ENCODE measurements at regions not wholly inside any gene's neighbourhood (a gene's known extent, or its start where the extent isn't known, plus 50 kb on each side); places are given as distances from the start of the nearest gene placed in this dataset.
"Not testable (repeated sequence)": the region's sequence is repeated elsewhere in the genome, so short reads cannot be mapped to it uniquely, and the experiment has no call there.

DNA sequence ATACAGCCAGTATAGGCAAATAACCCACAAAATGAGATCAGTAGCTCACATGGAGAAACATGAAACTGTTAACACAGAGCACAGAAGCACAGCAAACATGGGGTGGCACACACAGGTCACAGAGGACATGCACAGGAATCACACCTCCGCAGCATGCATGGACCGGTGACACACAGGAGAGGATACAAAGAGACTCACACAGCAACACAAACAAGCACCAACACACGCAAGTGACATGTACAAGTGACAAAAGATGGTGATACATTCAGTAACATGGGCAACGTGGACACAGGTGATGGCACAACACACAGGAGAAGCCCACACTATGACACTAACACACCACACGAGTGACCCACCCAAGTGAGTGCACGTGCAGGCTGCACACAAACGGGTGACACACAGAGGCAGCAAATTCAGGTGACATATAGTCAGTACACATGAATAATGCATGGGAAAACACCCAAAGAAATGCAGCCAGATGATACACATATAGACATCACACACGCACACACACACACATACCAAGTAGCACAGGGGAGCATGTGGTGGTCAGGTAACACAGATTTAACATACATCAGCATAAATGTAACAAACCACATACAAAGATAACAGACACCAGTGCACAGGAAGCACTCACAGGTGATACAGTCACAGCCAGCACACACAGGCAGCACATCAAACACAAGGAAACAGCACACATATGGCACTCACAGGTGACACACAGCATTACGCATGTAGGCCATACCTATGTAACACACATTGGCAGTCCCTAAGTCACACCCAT, 216.0 kb upstream of the SFSWAP start:
- no peak for DNase-seq

DNA sequence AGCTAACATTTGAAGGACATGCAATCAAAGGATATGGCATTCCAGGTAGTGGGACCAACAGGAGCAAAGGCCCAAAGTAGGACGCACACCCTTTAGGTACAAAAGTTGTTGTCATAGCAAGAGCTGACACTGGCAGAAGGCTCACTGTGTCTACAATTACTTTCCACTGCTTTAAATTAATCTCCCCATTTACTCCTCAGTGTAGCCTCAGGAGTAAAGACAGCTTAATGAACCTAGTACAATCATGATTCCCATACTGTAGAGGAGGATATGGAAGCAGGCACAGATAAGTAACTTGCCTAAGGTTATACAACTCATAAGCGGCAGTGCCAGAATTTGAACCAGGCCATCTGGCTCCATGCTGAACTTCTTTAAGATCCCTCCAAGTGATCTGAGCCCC, 212.9 kb upstream of the SFSWAP start:
- DNase-seq: no peak

DNA sequence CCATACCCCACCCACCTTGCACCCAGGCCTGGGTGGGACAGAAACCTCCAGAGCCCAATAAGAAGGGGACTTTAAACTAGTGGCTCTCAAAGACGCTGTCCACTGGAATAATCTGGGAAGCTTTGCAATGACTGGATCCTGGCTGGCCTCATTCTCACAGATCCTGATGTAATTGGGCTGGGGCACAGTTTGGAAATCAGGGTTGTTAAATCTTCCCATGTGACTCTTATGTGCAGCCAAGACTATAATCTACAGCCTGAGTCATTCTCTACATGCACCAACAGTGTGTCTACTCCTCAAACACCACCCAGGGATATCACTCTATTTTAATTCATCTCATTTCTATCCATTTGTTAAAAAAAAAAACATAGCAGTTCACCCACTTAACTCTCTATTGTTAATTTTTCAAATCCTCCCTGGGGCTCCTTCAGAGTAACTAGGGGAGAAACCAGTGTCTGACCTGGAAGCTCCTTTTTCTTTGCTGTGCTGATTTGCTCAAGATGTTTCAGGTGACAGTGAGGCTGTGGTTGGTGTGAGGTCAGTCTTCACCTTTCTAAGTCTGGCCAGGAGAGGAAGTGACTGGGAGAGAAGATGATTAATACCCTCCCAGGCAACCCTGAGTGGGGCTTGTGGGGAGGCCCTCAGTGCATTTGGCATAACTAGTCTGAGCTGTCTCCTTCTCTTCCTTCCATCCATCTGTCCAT, 211.6 kb upstream of the SFSWAP start:
- no peak for DNase-seq

DNA sequence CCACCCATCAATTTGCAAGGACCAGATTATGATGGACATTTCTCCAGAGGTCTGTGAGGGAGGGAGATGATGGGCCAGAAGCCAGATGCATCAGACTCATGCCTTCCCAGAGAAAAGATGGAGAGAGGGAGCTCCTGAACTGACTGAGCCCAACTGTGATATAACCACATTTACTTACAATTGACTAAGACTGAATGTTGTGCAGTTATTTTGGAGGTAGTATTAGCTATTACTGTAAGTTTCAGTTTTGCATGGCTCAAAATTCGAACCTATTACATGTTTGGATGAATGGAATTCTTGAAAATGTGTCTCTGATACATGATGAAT, 211.1 kb upstream of the SFSWAP start:
- DNase-seq: no peak

DNA sequence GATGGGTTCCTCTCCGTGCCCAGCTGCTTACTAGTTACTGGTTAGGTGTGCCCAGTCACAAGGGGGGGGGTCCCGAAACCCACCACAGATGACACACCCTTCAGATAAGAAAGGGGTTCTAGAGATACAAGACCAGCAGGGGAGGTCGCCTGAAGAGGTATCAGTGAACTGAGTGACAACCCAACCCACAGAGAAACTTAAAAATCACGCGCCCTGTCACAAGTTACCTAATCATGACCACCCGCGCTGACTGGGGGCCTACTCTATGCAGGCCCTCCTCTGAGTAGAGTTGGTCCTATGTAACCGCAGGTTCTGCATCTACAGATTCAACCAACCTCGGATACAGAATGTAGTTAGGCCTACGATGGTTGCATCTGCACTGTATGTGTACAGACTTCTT, 210.3 kb upstream of the SFSWAP start:
- DNase-seq: no peak

DNA sequence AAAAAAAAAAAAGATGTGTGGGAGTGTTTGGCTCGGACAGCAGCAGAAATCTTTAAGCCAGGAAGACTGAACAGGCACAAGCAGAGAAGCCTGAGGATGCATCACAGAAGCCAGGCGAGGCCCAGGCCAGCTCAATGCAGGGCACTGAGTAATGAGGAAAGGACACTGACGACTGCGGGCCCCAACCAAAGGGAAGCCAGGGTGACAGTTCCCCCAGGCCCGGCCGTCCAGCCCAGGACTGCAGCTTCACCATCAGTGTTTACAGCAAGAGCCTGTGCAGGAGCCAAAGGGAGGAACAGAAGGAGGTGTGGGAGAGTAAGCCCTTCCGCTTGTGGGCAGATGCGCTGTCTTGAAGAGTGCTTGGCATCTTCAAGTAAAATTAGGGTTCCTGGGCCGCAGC, 205.3 kb upstream of the SFSWAP start:
- no peak for DNase-seq

DNA sequence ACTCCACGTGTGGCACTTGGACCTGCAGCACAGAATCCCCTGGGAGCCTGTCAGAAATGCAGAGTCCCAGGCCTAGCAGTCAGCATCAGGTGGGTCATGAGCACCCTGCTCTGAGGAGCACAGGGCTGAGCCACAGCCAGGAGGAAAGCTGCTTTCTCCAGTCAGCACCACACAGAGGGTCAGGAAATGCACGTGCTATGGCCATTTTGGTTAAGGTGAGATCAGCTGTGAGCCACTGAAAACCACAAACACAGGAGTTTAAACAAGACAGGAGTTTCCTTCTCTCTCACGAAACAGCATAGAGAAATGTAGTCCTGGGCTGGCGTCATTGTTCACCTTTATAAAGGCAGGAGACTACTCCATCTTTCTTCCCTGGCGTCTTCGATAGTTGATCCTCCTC, 204.5 kb upstream of the SFSWAP start:
- no peak for DNase-seq

DNA sequence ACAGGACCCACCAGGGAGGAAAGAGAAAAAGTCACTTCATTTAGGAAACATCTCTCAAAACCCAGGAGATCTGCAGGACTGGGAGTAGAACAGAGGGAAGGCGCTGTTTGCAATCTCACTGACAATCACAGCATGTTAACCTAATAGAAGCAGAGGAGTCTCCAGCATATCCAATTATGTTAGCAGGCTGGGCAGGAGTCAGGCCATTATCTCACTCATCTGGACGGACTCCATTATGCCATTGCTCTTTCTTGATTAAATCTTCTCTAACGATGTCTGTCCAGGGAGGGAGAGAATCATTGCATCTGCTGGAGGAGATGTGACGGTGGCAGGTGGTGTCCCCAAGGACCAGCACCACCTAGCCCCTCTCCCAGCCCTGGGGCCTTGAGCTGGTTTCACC, 203.8 kb upstream of the SFSWAP start:
- no peak for DNase-seq

DNA sequence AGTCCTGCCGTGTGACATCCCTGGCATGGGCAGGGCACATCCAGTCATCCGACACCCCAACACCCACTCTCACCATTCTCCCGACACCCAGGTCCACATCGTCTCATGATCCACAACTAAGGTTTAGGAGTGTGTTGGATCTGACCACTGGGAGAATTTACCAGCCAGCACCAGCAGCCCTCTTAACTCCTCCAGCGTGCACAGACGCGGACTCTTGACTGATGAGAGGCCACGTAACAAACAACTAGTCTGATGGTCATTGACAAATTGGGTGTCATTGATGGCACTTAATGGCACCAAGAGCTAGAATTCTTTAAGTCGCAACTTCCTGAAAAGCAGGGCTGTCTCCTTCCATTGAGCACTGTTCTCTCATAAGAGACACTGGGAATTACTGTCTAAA, 203.0 kb upstream of the SFSWAP start:
- DNase-seq: no peak

DNA sequence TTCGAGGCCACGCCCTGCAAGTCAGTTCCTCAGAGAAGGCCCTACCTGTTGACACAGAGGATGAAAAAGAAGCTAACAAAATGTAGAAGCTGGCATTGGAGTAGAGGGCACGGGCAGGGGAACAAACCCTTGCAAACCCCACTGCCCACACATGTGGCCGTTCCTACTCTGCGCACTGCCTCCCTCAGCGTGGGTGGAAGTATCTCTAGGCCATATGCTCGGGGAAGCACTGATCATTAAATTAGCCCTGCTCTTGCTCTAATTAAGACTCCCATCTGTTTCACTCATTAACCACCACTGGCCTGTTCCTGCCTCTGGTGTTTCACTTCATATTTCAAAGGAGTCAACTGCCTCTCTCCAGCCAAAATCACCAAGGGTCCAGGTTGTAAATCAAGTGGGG, 201.2 kb upstream of the SFSWAP start:
- no peak for DNase-seq

DNA sequence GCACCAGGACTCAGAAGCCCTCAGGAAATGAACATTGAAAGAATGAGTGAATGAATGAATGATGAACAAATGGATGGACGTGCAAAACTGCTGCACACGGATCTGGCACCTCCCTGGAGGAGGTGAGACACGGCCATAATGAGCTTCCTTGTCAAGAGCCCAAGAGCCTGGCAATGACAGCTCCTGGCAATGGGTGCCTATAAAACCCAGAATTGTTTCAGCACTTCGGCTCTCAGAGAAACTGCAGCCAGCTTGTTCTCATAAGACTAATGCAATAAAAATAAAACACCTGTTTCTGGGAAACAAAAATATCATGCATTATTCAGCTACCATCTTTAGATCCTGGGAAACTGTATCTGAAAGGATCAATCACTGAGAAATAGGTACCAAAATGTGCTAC, 200.5 kb upstream of the SFSWAP start:
- DNase-seq: no peak

DNA sequence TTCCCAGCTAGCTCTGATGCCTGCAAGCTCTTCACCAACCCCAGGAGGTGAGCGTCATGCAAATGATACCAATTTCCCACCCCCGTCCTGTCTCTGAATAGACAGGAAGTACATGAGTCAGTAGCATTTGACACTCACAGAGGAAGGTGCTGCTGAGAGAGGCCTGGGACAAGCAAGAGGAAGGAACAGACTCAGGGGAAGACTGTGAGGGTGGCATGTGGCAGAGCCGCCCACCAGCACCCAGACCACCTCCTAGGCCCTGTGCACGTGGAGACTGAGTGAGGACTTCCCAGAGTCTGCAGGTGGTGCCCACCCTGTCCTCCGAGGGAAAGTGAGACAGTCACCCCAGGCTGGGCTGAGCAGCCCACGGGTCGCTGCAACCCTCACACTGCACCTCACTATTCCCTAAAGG, 199.5 kb upstream of the SFSWAP start:
- DNase-seq: peak; percentile 53 to 64

DNA sequence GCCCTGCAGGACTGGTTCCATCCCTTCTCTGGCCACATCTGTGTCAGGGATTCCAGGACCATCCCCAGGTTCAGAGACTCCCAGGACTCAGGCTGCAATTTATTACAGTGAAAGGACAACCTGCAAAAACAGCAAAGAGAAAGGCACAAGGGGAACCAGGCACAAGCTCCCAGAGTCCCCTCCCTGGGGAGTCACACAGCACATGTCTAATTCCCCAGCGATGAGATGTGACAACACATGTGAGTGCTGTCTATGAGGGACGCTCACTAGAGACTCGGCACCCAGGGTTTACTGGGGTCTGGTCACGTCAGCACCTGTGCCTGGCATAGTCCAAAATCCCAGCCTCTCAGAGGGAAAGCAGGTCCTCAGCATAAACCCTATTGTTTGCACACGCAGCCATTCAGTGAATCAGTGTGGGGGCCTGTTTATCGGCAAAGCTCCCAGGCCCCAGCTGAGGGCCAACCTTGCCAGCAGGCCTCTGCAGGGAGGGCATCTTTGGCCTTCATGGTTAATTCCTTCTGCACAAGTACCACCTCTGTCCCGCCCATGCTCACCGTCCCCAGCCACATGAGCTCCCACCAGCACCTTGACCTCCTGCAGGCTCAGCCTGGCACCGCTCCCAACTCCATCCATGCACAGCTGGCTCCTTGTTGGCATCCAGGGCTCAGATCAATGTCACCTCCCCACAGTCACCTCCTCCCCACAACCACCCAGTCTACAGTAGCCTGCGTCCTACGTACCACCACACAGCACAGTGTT, 198.9 kb upstream of the SFSWAP start:
- no peak for DNase-seq

DNA sequence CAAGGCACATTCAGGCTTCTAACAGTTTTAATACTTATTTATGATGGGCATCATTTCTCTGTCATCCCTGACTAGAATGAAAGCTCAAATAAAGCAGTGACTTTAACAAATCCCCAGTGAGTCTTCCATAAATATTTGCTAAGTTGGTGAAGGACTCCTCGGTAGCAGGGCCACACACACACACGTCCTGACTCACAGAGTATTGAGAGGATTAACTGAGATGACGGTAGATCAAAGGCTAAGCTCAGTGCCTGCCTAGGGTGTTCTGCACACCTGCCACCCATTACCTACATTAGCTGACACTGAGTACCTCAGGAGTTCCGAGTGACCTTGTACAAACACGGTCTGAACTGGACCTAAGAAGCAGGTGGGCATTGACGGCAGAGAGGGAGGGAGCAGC, 197.3 kb upstream of the SFSWAP start:
- no peak for DNase-seq

DNA sequence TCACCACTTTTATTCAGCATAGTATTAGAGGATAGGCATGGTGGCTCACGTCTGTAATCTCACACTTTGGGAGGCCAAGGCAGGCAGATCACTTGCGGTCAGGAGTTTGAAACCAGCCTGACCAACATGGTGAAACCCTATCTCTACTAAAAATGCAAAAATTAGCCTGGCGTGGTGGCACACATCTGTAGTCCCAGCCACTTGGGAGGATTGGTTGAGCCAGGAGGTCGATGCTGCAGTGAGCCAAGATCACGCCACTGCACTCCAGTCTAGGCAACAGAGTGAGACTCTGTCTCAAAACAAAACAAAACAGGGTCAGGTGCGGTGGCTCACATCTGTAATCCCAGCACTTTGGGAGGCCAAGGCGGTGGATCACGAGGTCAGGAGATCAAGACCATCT, 190.3 kb upstream of the SFSWAP start:
- DNase-seq: not testable (repeated sequence)

DNA sequence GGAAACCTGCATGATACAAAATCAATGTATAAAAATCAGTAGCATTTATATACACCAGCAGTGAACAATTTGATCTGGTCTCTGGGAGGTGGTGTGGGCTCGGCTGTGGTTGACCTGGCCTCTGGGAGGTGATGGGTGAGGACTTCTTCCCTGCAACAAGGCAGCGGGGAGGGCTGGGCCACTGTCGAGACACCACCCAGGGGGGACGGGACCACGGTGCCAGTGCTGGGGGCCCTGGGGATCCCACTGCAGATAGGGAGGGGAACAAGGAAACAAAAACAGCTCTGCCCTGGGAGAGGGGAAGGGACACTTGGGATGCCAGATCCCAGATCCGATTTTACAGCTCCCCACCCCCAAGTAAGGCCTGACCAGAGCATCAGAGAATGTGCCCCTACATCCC, 189.6 kb upstream of the SFSWAP start:
- DNase-seq: no peak

DNA sequence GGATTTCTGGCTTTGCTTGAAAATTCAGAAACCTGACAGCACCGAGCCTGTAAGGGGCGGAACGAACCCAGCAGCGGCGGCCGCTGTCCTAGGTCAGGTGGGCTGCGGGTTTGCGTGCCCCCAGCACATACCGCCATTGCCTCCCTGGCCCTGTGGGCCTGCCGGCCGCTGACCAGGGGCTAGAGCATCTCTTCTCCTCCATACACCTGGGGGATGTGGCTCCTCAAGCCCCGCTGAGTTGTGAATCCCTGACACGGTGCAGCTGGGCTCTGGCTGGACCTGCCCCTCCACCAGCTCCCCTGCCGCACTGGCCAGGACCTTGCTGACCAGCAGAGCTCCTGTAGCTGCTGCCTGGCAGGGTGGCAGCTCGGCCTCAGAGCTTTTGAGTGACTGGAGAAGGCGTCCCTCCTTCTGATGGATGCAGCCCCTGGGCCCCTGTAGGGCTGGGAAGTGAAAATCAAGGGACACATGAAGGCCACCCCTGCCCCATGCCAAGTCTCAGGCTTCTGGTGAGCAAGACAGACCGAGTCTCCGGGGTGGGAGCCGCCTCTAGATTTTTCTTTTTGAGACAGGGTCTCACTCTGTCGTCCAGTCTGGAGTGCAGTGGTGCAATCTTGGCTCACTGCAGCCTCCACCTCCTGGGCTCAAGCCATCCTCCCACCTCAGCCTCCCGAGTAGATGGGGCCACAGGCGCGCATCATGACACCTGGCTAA, 184.9 kb upstream of the SFSWAP start:
- no peak for DNase-seq

DNA sequence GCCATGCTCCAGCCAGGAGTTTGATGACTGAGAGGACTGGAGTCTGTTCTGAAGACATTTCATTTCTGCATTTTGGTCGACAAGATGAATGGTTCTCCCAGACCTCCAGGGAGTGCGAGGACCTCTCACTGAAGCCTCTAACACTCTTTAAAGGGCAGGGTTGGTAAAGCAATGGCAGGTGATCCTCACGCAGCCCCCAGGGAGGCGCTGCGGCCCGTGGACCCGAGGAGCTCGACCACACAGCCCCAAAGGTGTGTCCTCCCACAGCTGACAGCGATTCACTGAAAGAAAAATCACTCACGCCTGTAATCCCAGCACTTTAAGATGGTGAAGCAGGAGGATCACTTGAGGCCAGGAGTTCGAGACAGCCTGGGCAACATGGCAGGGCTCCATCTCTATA, 183.8 kb upstream of the SFSWAP start:
- no peak for DNase-seq

DNA sequence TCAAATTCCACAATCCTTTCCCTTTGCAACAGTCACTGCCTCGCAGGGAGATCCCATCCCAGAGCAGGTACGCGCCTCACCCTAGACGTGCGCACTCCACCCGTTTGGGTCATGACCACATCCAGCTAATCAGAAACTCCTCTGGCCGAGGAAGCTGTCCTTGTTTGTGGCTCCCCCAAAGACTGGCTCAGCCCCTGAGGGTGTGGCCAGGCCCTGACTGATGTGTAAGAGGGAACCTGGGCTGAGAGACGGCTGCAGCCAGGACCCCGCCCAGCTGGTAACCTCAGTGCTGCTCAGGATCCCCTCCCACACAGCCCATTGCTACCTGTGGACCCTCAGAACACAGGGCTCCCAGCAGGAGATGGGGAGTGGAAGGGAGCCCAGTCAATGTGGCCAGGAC, 183.2 kb upstream of the SFSWAP start:
- DNase-seq: no peak

DNA sequence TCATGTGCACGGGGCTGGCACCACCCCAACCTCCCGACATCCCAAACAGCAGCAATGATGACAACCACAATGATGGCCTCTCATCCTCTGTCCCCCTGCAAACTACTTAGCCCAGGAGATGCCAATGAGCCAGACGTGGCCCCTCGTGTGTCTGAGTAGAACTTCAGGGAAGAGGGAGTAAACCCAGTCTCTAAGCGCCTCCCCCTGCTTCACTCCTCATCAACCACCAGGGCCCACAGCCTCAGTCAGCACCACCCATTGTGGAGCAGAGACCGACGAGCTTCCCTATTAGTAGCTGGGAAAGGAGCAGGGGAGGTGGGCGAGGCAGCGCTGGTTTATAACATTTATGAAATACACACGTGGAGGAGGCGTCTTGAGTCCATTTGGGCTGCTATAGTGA, 182.7 kb upstream of the SFSWAP start:
- DNase-seq: no peak

DNA sequence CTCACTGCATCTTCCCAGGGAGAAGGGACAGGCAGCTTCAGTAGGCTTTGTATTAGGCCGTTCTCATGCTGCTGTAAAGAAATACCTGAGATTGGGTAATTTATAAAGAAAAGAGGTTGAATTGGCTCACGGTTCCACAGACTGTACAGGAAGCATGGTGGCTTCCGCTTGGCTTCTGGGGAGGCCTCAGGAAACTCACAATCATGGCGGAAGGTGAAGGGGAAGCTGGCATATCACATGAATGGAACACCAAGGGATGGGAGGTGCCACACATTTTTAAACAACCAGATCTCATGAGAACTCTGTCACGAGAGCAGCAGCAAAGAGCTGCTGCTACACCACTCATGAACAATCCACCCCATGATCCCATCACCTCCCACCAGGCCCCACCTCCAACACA, 182.2 kb upstream of the SFSWAP start:
- DNase-seq: no peak

DNA sequence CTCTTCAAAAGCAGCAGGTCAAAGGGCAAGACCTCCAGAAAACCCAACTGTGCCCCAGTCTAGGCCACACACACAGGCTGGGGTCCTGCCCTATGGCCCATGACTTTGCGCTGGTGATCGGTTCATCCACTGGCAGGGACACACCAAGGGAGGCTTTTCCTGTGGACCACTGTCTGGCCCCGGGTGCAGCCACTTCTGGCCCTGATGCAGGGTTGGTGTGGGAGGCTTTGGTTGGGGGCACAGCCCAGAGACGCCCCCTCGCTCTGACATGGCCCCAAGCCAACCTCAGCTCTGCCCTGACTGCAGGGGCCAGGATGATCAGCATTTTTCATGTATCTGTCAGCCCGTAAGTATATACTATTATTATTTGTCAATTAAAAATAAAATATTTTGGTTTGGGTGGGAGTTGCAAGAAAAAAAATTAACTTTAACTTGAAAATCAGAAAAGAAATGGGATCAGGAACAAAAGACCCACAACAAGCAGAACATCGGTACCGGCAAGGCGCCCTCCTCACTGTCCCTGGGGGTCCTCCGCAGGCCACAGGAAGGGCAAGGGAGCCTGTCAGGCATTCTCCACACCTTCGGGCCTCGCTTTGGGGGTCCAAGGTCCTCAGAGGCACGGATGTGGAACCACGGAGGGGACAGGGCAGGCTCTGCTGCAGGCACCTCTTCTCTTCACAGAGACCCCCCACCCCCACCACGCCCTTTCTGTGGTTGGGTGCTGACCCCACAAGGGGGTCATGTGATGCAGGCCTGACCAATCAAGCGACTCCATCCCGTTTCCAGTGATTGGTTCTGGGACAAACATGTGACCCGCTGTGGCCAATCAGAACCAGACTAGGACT, 181.5 kb upstream of the SFSWAP start:
- DNase-seq: no peak

DNA sequence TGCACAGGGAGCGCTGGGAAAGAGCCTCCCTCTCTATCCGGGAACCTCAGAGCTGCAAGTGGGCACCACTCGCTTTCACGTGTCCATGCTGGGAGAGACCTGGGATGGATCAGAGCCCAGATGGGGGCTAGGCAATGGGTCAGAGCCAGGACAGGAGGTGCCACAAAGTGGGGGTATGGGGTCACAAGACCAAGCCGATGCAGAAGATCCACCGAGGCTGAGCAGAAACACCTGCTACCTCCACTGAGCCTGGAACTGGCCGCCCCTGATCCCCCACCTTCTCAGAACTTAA, 180.9 kb upstream of the SFSWAP start:
- no peak for DNase-seq
